Loucy (cell line): ENCODE measurements at regions not wholly inside any gene's neighbourhood (a gene's known extent, or its start where the extent isn't known, plus 50 kb on each side); places are given as distances from the start of the nearest gene placed in this dataset.

Experiments used
- H2AFZ ChIP-seq: fragments of 200-600 bp; sonication (generic); 2 replicates; pipeline ENCODE4 v1.6.0; 2016; ENCODE audit warnings: antibody characterized with exemption, mild to moderate bottlenecking, low read length, moderate library complexity
- H3F3A ChIP-seq: fragments of 200-600 bp; 2 replicates; pipeline ENCODE4 v1.6.0; 2016; ENCODE audit warnings: antibody characterized with exemption, low read depth, mild to moderate bottlenecking
- H3K27me3 ChIP-seq: fragments of 200-600 bp; sonication (generic); 2 replicates; pipeline ENCODE4 v1.6.1; 2014; ENCODE audit warnings: low read length, mild to moderate bottlenecking; ENCODE audit not compliant: insufficient read depth, poor library complexity, severe bottlenecking
- H3K36me3 ChIP-seq: fragments of 200-600 bp; sonication (generic); 2 replicates; pipeline ENCODE4 v1.6.1; 2016; ENCODE audit warnings: low read length; ENCODE audit not compliant: insufficient read depth
- H3K4me1 ChIP-seq: fragments of 200-600 bp; sonication (generic); 2 replicates; pipeline ENCODE4 v1.5.1; 2014; ENCODE audit warnings: low read length, mild to moderate bottlenecking; ENCODE audit not compliant: insufficient read depth, poor library complexity, severe bottlenecking
- H3K4me2 ChIP-seq: fragments of 200-600 bp; sonication (generic); 2 replicates; pipeline ENCODE4 v1.6.0; 2014; ENCODE audit warnings: antibody characterized with exemption, low read length, low read depth, mild to moderate bottlenecking; ENCODE audit not compliant: poor library complexity, severe bottlenecking
- H3K4me3 ChIP-seq: fragments of 200-600 bp; sonication (generic); 2 replicates; pipeline ENCODE4 v1.5.1; 2014; ENCODE audit warnings: low read length, mild to moderate bottlenecking, mixed read lengths; ENCODE audit not compliant: poor library complexity, severe bottlenecking
- H3K79me2 ChIP-seq: fragments of 200-600 bp; sonication (generic); 2 replicates; pipeline ENCODE4 v1.6.1; 2014; ENCODE audit warnings: low read length; ENCODE audit not compliant: insufficient read depth
- H3K9ac ChIP-seq: fragments of 200-600 bp; sonication (generic); 2 replicates; pipeline ENCODE4 v1.6.0; 2014; ENCODE audit warnings: mild to moderate bottlenecking, low read depth, low read length, moderate library complexity; ENCODE audit not compliant: poor library complexity, severe bottlenecking
- H3K9me2 ChIP-seq: fragments of 200-600 bp; sonication (generic); replicated peaks from 2 replicates; pipeline ENCODE4 v1.6.1; 2016; ENCODE audit warnings: low read depth, low read length, mixed read lengths
- H3K9me3 ChIP-seq: fragments of 200-600 bp; sonication (generic); 2 replicates; pipeline ENCODE4 v1.6.1; 2014; ENCODE audit warnings: mild to moderate bottlenecking, antibody characterized with exemption, low read length, low read depth; ENCODE audit not compliant: insufficient read depth
- H4K20me1 ChIP-seq: fragments of 200-600 bp; sonication (generic); 2 replicates; pipeline ENCODE4 v1.6.0; 2014; ENCODE audit warnings: antibody characterized with exemption, low read length, mild to moderate bottlenecking; ENCODE audit not compliant: insufficient read depth, poor library complexity, severe bottlenecking
- CTCF ChIP-seq: fragments of 200-600 bp; sonication (generic); conservative IDR thresholded peaks from 2 replicates; pipeline ENCODE4 v1.5.1; 2014; ENCODE audit warnings: mild to moderate bottlenecking, antibody characterized with exemption, low read length
- EZH2phosphoT487 ChIP-seq: fragments of 200-600 bp; IDR thresholded peaks from 2 replicates; pipeline ENCODE4 v1.6.1; 2018; ENCODE audit warnings: antibody characterized with exemption, mild to moderate bottlenecking, moderate library complexity, borderline replicate concordance

GRCh38 chr12:92550254-92550653 lies 152.5 kb upstream of the PLEKHG7 start:
- no peaks in the 10 kb centered on the region for H3K27me3 ChIP-seq

GRCh38 chr12:92549516-92549915 lies 153.3 kb upstream of the PLEKHG7 start:
- no peak for TF ChIP-seq CTCF
- no peak for TF ChIP-seq EZH2phosphoT487
- no peaks in the 10 kb centered on the region for H3K36me3 ChIP-seq
- peaks cover 21% of the 10 kb centered on the region for H3K4me1 ChIP-seq
- no peak overlapping the region for H3K4me3 ChIP-seq
- H4K20me1 ChIP-seq, result no peaks in the 10 kb centered on the region
- H2AFZ ChIP-seq, result no peak overlapping the region
- no peaks in the 10 kb centered on the region for H3K27me3 ChIP-seq
- no peaks in the 10 kb centered on the region for H3K9me2 ChIP-seq
- H3K4me2 ChIP-seq, result no peak overlapping the region
- H3F3A ChIP-seq, result no peaks in the 10 kb centered on the region
- H3K9me3 ChIP-seq, result no peaks in the 10 kb centered on the region
- H3K79me2 ChIP-seq, result no peaks in the 10 kb centered on the region
- no peak overlapping the region for H3K9ac ChIP-seq

More at GRCh38 chr12:92550254-92550653, 152.5 kb upstream of the PLEKHG7 start:
- Histone ChIP-seq H3K9me3 (no peaks in the 10 kb centered on the region), H3F3A (no peaks in the 10 kb centered on the region), H3K4me1 (peaks cover 23% of the 10 kb centered on the region), H3K4me2 (no peak overlapping the region), H3K4me3 (no peak overlapping the region), H3K9me2 (no peaks in the 10 kb centered on the region), H3K79me2 (no peaks in the 10 kb centered on the region), H3K9ac (no peak overlapping the region), H4K20me1 (no peaks in the 10 kb centered on the region), H3K36me3 (no peaks in the 10 kb centered on the region), H2AFZ (no peak overlapping the region)
- TF ChIP-seq CTCF, result no peak

- H3K9me2 ChIP-seq, result no peaks in the 10 kb centered on the region
Observed at GRCh38 chr12:92547906-92548305, 154.9 kb upstream of the PLEKHG7 start.

More at GRCh38 chr12:92547906-92548305, 154.9 kb upstream of the PLEKHG7 start:
- H3K36me3 ChIP-seq, result no peaks in the 10 kb centered on the region
- peaks cover 18% of the 10 kb centered on the region for H3K4me1 ChIP-seq
- TF ChIP-seq EZH2phosphoT487, result no peak
- TF ChIP-seq CTCF, result no peak
- H3K79me2 ChIP-seq, result no peaks in the 10 kb centered on the region
- no peak overlapping the region for H2AFZ ChIP-seq
- no peaks in the 10 kb centered on the region for H3K27me3 ChIP-seq
- no peak overlapping the region for H3K4me3 ChIP-seq
- H3K9ac ChIP-seq, result no peak overlapping the region
- H3K4me2 ChIP-seq, result no peak overlapping the region
- H3K9me3 ChIP-seq, result no peaks in the 10 kb centered on the region
- no peaks in the 10 kb centered on the region for H3F3A ChIP-seq
- no peaks in the 10 kb centered on the region for H4K20me1 ChIP-seq
